CD14-positive monocyte (primary cell): ENCODE measurements at regions not wholly inside any gene's neighbourhood (a gene's known extent, or its start where the extent isn't known, plus 50 kb on each side); places are given as distances from the start of the nearest gene placed in this dataset.

Experiments used
- DNase-seq, 3 donors: peaks; one replicate each; pipeline ENCODE4 v3.0.0-alpha.2; 2011 to 2022
- H2AFZ ChIP-seq: 2 replicates; pipeline ENCODE4 v1.6.0; 2012; ENCODE audit warnings: mild to moderate bottlenecking, low read depth, low read length, inconsistent platforms; ENCODE audit not compliant: insufficient read depth, poor library complexity, severe bottlenecking
- H3K27ac ChIP-seq, 2 donors: 1 replicate in 1 of 2; 2 replicates in 1 of 2; pipeline ENCODE4 v1.5.1; 2012 to 2013; ENCODE audit warnings: low read length in 2 of 2, control low read depth in 1 of 2, inconsistent platforms in 1 of 2, low read depth in 1 of 2, mild to moderate bottlenecking in 1 of 2
- H3K27me3 ChIP-seq, 2 donors: one replicate each; pipeline versions ENCODE4 v1.6.0 to v1.6.1; 2011 to 2013; ENCODE audit warnings: low read length in 2 of 2; ENCODE audit not compliant: control insufficient read depth in 2 of 2, insufficient read depth in 2 of 2
- H3K36me3 ChIP-seq, 2 donors: replicated peaks in 1 of 2; 1 replicate in 1 of 2; 2 replicates in 1 of 2; pipeline versions ENCODE4 v1.5.1 to v1.6.1; 2012 to 2013; ENCODE audit warnings: low read length in 2 of 2, control low read depth in 1 of 2, inconsistent platforms in 1 of 2, mild to moderate bottlenecking in 1 of 2; ENCODE audit not compliant: insufficient read depth in 2 of 2, control insufficient read depth in 1 of 2
- H3K4me1 ChIP-seq, 2 donors: 1 replicate in 1 of 2; 2 replicates in 1 of 2; pipeline versions ENCODE4 v1.5.1 to v1.6.1; 2012 to 2013; ENCODE audit warnings: low read length in 2 of 2, control low read depth in 1 of 2, inconsistent platforms in 1 of 2, mild to moderate bottlenecking in 1 of 2, moderate library complexity in 1 of 2; ENCODE audit not compliant: insufficient read depth in 2 of 2, control insufficient read depth in 1 of 2
- H3K4me2 ChIP-seq: replicated peaks from 2 replicates; pipeline ENCODE3; 2012; ENCODE audit warnings: low read length, moderate library complexity, mild to moderate bottlenecking; ENCODE audit not compliant: poor library complexity, severe bottlenecking; ENCODE audit errors: extremely low read depth
- H3K4me3 ChIP-seq, 3 experiments: fragments of 200-600 bp in 1 of 3; sonication (generic) in 1 of 3; replicated peaks in 1 of 3; 1 replicate in 2 of 3; 2 replicates in 1 of 3; pipeline ENCODE4 v1.5.1; 2011 to 2013; ENCODE audit warnings: low read length in 3 of 3, mild to moderate bottlenecking in 3 of 3, control low read depth in 2 of 3, low read depth in 2 of 3, inconsistent platforms in 1 of 3, moderate library complexity in 1 of 3
- H3K79me2 ChIP-seq: 2 replicates; pipeline ENCODE4 v1.6.0; 2012; ENCODE audit warnings: mild to moderate bottlenecking, control low read depth, inconsistent platforms, low read length, moderate library complexity; ENCODE audit not compliant: insufficient read depth
- H3K9ac ChIP-seq: 2 replicates; pipeline ENCODE4 v1.6.0; 2017; ENCODE audit warnings: low read length, mild to moderate bottlenecking; ENCODE audit not compliant: insufficient read depth, poor library complexity, severe bottlenecking
- H3K9me3 ChIP-seq, 2 donors: replicated peaks in 1 of 2; 1 replicate in 1 of 2; 2 replicates in 1 of 2; pipeline versions ENCODE4 v1.5.1 to v1.6.1; 2012 to 2013; ENCODE audit warnings: low read length in 2 of 2, control low read depth in 1 of 2; ENCODE audit not compliant: control insufficient read depth in 1 of 2, insufficient read depth in 1 of 2
- H4K20me1 ChIP-seq: 2 replicates; pipeline ENCODE4 v1.6.0; 2012; ENCODE audit warnings: mild to moderate bottlenecking, low read length, control low read depth, moderate library complexity; ENCODE audit not compliant: insufficient read depth
- H3K27ac Mint-ChIP-seq, 7 donors: one replicate each; pipeline ENCODE4 v1.8.0; 2020; ENCODE audit warnings: mild to moderate bottlenecking in 7 of 7, mixed read lengths in 7 of 7, moderate library complexity in 6 of 7, inconsistent platforms in 2 of 7
- H3K27me3 Mint-ChIP-seq, 3 donors: one replicate each; pipeline ENCODE4 v1.8.0; 2021 to 2022; ENCODE audit warnings: low read depth in 3 of 3, mild to moderate bottlenecking in 3 of 3, mixed read lengths in 3 of 3, moderate library complexity in 3 of 3, inconsistent platforms in 1 of 3
- H3K36me3 Mint-ChIP-seq, 2 donors: one replicate each; pipeline ENCODE4 v1.8.0; 2020; ENCODE audit warnings: mixed read lengths in 2 of 2, inconsistent platforms in 1 of 2, mild to moderate bottlenecking in 1 of 2
- H3K4me1 Mint-ChIP-seq: one replicate; pipeline ENCODE4 v1.8.0; 2020; ENCODE audit warnings: mild to moderate bottlenecking, mixed read lengths
- H3K4me3 Mint-ChIP-seq, 2 donors: one replicate each; pipeline ENCODE4 v1.8.0; 2020; ENCODE audit warnings: mild to moderate bottlenecking in 2 of 2, mixed read lengths in 2 of 2, moderate library complexity in 1 of 2
- H3K9me3 Mint-ChIP-seq, 7 donors: one replicate each; pipeline ENCODE4 v1.8.0; 2020 to 2022; ENCODE audit warnings: mixed read lengths in 7 of 7, mild to moderate bottlenecking in 6 of 7, moderate library complexity in 6 of 7, inconsistent platforms in 2 of 7
- WGBS: methylation state at CpG from one replicate; pipeline ENCODE4 v1.1.5; 2013; ENCODE audit warnings: missing lambda C conversion rate; ENCODE audit not compliant: insufficient coverage; 5-methylcytosine and 5-hydroxymethylcytosine counted together
- intact Hi-C, 2 donors: fragments of 100-400 bp; cut with micrococcal nuclease; formaldehyde crosslinking; loops; one replicate each; pipeline versions ENCODE4 v1.15.0 to v1.15.1; 2023
- TF ChIP-seq, protein P1 (sequence below): fragments of 200-600 bp; IDR thresholded peaks from one replicate; pipeline ENCODE4 v1.8.0; 2022; ENCODE audit warnings: antibody characterized with exemption, mild to moderate bottlenecking

DNA sequence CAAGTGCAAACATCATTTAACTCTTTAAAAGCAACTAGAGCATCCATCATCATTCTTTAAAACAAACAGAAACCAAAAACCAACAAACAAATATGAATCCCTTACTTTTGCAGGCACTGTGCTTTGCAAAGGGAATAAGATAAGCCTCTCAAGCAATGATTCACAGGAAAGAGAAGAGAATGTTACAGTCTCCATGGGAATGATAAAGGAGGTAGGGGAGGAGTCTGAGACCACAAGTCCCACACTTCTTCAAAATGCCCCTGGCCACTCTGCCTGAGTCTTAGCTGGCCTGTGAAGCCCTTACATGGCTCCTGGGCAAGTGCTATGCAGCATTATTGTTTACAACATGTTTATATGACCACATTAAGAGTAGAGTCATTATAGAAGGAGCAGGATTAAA, 257.7 kb upstream of the MARCKS start:
- peaks cover 5% of the 10 kb centered on the region for H3K4me1 Mint-ChIP-seq
- Histone ChIP-seq H3K4me3 (no peak overlapping the region), H3K27ac (no peak overlapping the region), H3K27me3 (no peaks in the 10 kb centered on the region), H3K4me1 (no peaks in the 10 kb centered on the region), H2AFZ (no peak overlapping the region), H3K4me2 (no peak overlapping the region), H3K79me2 (no peaks in the 10 kb centered on the region), H4K20me1 (no peaks in the 10 kb centered on the region), H3K36me3 (no peaks in the 10 kb centered on the region), H3K9ac (no peak overlapping the region), H3K9me3 (peaks cover 3 to 15% of the 10 kb centered on the region in 2 donors)
- H3K36me3 Mint-ChIP-seq = peaks cover 0 to 2% of the 10 kb centered on the region in 2 donors
- TF ChIP-seq, protein P1, sequence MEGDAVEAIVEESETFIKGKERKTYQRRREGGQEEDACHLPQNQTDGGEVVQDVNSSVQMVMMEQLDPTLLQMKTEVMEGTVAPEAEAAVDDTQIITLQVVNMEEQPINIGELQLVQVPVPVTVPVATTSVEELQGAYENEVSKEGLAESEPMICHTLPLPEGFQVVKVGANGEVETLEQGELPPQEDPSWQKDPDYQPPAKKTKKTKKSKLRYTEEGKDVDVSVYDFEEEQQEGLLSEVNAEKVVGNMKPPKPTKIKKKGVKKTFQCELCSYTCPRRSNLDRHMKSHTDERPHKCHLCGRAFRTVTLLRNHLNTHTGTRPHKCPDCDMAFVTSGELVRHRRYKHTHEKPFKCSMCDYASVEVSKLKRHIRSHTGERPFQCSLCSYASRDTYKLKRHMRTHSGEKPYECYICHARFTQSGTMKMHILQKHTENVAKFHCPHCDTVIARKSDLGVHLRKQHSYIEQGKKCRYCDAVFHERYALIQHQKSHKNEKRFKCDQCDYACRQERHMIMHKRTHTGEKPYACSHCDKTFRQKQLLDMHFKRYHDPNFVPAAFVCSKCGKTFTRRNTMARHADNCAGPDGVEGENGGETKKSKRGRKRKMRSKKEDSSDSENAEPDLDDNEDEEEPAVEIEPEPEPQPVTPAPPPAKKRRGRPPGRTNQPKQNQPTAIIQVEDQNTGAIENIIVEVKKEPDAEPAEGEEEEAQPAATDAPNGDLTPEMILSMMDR = no peak
- H3K27me3 Mint-ChIP-seq = no peaks in the 10 kb centered on the region
- peaks cover 10 to 21% (median 17%) of the 10 kb centered on the region in 7 donors for H3K9me3 Mint-ChIP-seq
- DNase-seq = no peak
- intact Hi-C loops = no loop called here
- no peak overlapping the region for H3K4me3 Mint-ChIP-seq
- peak overlapping the region in 1 of 7 donors; percentile 63 for H3K27ac Mint-ChIP-seq

DNA sequence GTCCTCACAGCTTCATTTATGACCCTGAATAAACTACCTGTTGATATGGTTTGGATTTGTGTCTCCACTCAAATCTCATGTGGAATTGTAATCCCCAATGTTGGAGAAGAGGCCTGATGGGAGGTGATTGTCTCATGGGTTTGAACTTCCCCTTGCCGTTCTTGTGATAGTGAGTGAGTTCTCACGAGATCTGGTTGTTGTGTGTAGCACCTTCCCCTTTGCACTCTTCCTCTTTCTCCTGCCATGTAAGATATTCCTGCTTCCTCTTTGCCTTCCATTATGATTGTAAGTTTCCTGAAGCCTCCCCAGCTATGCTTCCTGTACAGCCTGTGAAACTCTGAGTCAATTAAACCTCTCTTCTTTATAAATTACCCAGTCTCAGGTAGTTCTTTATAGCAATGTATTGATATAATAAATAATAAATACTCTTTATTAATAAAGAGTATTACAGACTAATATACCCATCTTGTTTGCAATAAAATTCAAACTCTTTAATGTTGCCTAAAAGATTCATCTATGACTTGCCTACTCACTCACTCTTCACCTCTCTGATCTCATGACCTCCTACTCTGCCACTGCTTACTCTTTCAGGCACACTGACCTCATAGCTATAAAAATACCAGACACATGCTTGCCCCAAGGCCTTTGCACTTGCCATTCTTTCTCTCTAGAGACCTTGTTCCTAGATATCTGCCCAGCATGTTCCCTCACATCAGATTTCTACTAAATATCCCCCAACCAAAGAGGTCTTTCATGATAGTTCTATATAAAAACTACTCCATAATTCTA, 256.4 kb upstream of the MARCKS start:
- no peaks in the 10 kb centered on the region for H3K4me1 ChIP-seq
- H4K20me1 ChIP-seq = no peaks in the 10 kb centered on the region
- DNase-seq = peak; percentile 61 to 88 (median 67)
- no peak overlapping the region for H2AFZ ChIP-seq
- no peak overlapping the region for H3K9ac ChIP-seq
- TF ChIP-seq, protein P1 = no peak
- H3K36me3 ChIP-seq = no peaks in the 10 kb centered on the region
- peaks cover 3 to 15% of the 10 kb centered on the region in 2 donors for H3K9me3 ChIP-seq
- peaks cover 0 to 2% of the 10 kb centered on the region in 2 donors for H3K36me3 Mint-ChIP-seq
- H3K27ac ChIP-seq = peak overlapping the region in 1 of 2 donors; percentile 44
- H3K4me2 ChIP-seq = no peak overlapping the region
- H3K4me3 Mint-ChIP-seq = no peak overlapping the region
- H3K4me3 ChIP-seq = no peak overlapping the region
- no CpG with 5 or more reads among the region's 2 CpGs for WGBS
- peaks cover 7% of the 10 kb centered on the region for H3K4me1 Mint-ChIP-seq
- no peaks in the 10 kb centered on the region for H3K79me2 ChIP-seq
- no peaks in the 10 kb centered on the region for H3K27me3 ChIP-seq
- H3K9me3 Mint-ChIP-seq = peaks cover 10 to 21% (median 17%) of the 10 kb centered on the region in 7 donors
- H3K27me3 Mint-ChIP-seq = no peaks in the 10 kb centered on the region
- peak overlapping the region in 6 of 7 donors; percentile 5 to 69 (median 55) for H3K27ac Mint-ChIP-seq
- intact Hi-C loops = no loop called here
